ENCODE measurements at regions not wholly inside any gene's neighbourhood (a gene's known extent, or its start where the extent isn't known, plus 50 kb on each side); places are given as distances from the start of the nearest gene placed in this dataset.
A peak's percentile ranks its signal among the peaks of the same experiment; 100 is the strongest.
"Not testable (repeated sequence)": the region's sequence is repeated elsewhere in the genome, so short reads cannot be mapped to it uniquely, and the experiment has no call there.

DNA sequence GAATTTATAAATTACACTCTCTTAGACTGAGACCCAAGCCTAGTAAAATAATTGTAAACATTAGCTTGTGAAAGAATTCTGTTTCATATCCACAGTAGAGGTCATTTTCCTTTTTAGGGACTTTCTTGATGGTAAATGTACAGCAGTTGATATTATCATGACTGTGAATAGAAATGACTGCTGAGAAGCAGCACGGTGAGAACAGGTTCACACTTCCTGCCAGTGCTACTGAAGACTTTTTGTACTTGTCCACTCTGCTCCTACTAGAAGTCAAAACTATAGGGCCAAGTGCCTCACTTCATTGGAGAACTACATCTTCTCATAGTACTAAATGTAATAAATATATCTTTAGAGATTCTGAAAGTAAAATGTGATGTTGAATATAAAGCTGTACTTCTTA lies 63.3 kb upstream of the C12orf71 start:
- intact Hi-C loops (cut with micrococcal nuclease) = loop anchor here (10.0 kb wide), 1 partner anchor 159 kb away; no protein-coding TSS in a partner anchor

DNA sequence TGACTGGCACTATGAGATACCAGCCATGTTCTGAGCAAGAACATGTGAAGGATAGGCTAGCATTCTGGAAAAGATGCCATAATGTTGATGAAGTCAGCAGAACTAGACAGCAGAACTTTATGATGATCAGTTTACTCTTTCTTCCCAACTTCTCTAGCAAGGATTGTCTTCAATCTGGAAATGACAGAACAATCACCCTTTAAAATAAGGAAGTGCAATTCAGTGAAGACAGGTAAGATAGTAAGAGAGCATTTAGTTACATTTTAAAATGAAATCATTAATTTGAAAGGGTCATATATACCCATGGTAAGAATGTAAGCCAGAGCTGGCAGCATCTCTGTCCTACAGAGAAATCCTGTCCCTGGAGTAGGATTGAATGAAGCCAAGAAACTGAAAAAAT lies 66.0 kb upstream of the C12orf71 start:
- Histone ChIP-seq H2AFZ (ENCODE audit: low read depth, low read length) (no peak overlapping the region), H3K27ac (ENCODE audit: extremely low read depth, low read depth, low read length) (no peak overlapping the region), H3K9me3 (replicated peaks; ENCODE audit: control insufficient read depth, insufficient read depth, low read depth, low read length) (no peaks in the 10 kb centered on the region), H3K27me3 (ENCODE audit: control insufficient read depth in 2 of 2, insufficient read depth in 2 of 2, low read length in 2 of 2) (peaks cover 0 to 10% of the 10 kb centered on the region in 2 experiments; a peak in 3 of 5 replicates), H3K9ac (ENCODE audit: insufficient read depth in 1 of 2, low read depth in 2 of 2, low read length in 2 of 2) (no peak overlapping the region), H3K4me3 (no peak overlapping the region), H3K4me1 (replicated peaks in 1 of 2; ENCODE audit: control insufficient read depth in 2 of 2, insufficient read depth in 2 of 2, low read length in 2 of 2) (no peaks in the 10 kb centered on the region), H3K4me2 (ENCODE audit: insufficient read depth, low read length) (no peak overlapping the region), H4K20me1 (replicated peaks; ENCODE audit: control insufficient read depth, insufficient read depth, low read length) (no peaks in the 10 kb centered on the region; the same call in 1 of the 2 replicates), H3K79me2 (ENCODE audit: control insufficient read depth, insufficient read depth, low read length) (no peaks in the 10 kb centered on the region), H3K36me3 (ENCODE audit: control insufficient read depth, insufficient read depth, low read length) (no peaks in the 10 kb centered on the region), H3K9me1 (ENCODE audit: control insufficient read depth, insufficient read depth, low read length) (no peaks in the 10 kb centered on the region)
- DNase-seq (ENCODE audit: extremely low read depth in 1 of 4, low spot score in 3 of 4) (no peak), FAIRE-seq (no peak), ATAC-seq (no peak)
- intact Hi-C loops (cut with micrococcal nuclease) (loop anchor here (10.0 kb wide), 1 partner anchor 156 kb away; no protein-coding TSS in a partner anchor), in situ Hi-C loops (cut with MboI) (no loop called here)
- CTCF ChIA-PET (ENCODE audit: low intra/inter-chr PET ratio) = no interaction called here
- POLR2A ChIA-PET = no interaction called here
- no TSS peak for BruUV-seq (replicated peaks)
- TF ChIP-seq SPI1 (IDR thresholded peaks at IDR 0.05; ENCODE audit: borderline replicate concordance, low read depth, low read length) (peak; percentile 43; the same call in 1 of the 2 replicates), POLR2A (conservative IDR thresholded peaks at IDR 0.05) (no peak)

More for the DNA sequence above, 63.3 kb upstream of the C12orf71 start:
- H4K20me1 ChIP-seq (replicated peaks; ENCODE audit: control insufficient read depth, insufficient read depth, low read length); H3K4me1 ChIP-seq (replicated peaks in 1 of 2; ENCODE audit: control insufficient read depth in 2 of 2, insufficient read depth in 2 of 2, low read length in 2 of 2); H2AFZ ChIP-seq (ENCODE audit: low read depth, low read length); CTCF ChIA-PET (ENCODE audit: low intra/inter-chr PET ratio); H3K4me2 ChIP-seq (ENCODE audit: insufficient read depth, low read length); H3K9me1 ChIP-seq (ENCODE audit: control insufficient read depth, insufficient read depth, low read length); FAIRE-seq; H3K27ac ChIP-seq (ENCODE audit: extremely low read depth, low read depth, low read length); H3K4me3 ChIP-seq; H3K9ac ChIP-seq (ENCODE audit: insufficient read depth in 1 of 2, low read depth in 2 of 2, low read length in 2 of 2); POLR2A ChIA-PET; in situ Hi-C loops (cut with MboI); H3K79me2 ChIP-seq (ENCODE audit: control insufficient read depth, insufficient read depth, low read length); DNase-seq (ENCODE audit: extremely low read depth in 1 of 4, low spot score in 3 of 4); ATAC-seq; BruUV-seq (replicated peaks); H3K9me3 ChIP-seq (replicated peaks; ENCODE audit: control insufficient read depth, insufficient read depth, low read depth, low read length); H3K36me3 ChIP-seq (ENCODE audit: control insufficient read depth, insufficient read depth, low read length); H3K27me3 ChIP-seq (ENCODE audit: control insufficient read depth in 2 of 2, insufficient read depth in 2 of 2, low read length in 2 of 2): not testable (repeated sequence)
- 0% methylated on average over 1 of the region's 1 CpG for WGBS (ENCODE audit: insufficient coverage, low coverage, missing lambda C conversion rate)
